ENCODE measurements at regions not wholly inside any gene's neighbourhood (a gene's known extent, or its start where the extent isn't known, plus 50 kb on each side); places are given as distances from the start of the nearest gene placed in this dataset.
"Not testable (repeated sequence)": the region's sequence is repeated elsewhere in the genome, so short reads cannot be mapped to it uniquely, and the experiment has no call there.

- Histone ChIP-seq H3K27me3 (no peaks in the 10 kb centered on the region), H3K9me3 (no peaks in the 10 kb centered on the region), H3K36me3 (ENCODE audit: low read depth, missing control alignments) (no peaks in the 10 kb centered on the region), H3K4me1 (no peaks in the 10 kb centered on the region), H3K4me3 (no peak overlapping the region), H3K27ac (no peak overlapping the region)
- intact Hi-C loops (cut with DNase I; ENCODE audit: low total_unique reads) = no loop called here
- 32 to 36% methylated on average over 2 of the region's 2 CpGs for WGBS, 2 donors
- no peak for DNase-seq
- no peak for TF ChIP-seq POLR2A (IDR thresholded peaks at IDR 0.05)
- TF ChIP-seq, protein P1, sequence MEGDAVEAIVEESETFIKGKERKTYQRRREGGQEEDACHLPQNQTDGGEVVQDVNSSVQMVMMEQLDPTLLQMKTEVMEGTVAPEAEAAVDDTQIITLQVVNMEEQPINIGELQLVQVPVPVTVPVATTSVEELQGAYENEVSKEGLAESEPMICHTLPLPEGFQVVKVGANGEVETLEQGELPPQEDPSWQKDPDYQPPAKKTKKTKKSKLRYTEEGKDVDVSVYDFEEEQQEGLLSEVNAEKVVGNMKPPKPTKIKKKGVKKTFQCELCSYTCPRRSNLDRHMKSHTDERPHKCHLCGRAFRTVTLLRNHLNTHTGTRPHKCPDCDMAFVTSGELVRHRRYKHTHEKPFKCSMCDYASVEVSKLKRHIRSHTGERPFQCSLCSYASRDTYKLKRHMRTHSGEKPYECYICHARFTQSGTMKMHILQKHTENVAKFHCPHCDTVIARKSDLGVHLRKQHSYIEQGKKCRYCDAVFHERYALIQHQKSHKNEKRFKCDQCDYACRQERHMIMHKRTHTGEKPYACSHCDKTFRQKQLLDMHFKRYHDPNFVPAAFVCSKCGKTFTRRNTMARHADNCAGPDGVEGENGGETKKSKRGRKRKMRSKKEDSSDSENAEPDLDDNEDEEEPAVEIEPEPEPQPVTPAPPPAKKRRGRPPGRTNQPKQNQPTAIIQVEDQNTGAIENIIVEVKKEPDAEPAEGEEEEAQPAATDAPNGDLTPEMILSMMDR (IDR thresholded peaks at IDR 0.05) = no peak
Measured at GRCh38 chr2:77664491-77664890, 142.3 kb upstream of the LRRTM4 start.

DNA sequence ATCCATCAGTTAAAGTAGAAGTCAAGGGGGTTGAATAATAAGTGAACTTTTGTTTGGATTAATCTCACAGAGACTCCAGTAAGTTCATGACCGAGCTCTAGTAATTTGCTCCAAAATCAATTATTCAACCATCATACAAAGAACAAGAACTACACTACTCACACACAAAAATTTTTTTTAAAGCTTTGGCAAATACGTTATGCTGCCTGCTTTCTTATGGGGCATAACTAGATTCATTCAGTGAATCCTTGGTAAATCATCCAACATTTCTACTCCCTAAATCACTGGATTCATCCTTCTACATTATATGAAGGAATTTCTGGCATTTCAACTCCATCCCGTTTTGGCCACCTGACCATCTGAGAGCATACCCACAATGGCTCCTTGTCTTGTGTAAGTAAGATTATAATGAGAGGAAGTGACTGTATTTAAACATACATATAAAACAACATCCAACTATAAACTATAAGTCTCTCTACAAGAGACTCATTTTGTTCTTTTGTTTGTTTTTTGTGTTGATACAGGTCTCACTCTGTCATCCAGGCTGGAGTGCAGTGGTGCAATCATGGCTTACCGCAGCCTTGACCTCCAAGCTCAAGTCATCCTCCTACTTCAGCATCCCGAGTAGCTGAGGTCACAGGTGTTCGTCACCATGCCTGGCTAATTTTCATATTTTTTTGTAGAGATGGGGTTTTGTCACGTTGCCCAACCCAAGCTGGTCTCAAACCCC, 144.2 kb upstream of the LRRTM4 start:
- no peaks in the 10 kb centered on the region for H3K9me3 ChIP-seq
- H3K27ac ChIP-seq = no peak overlapping the region
- no peak for DNase-seq
- no peaks in the 10 kb centered on the region for H3K36me3 ChIP-seq (ENCODE audit: low read depth, missing control alignments)
- 83 to 85% methylated on average over 7 of the region's 7 CpGs for WGBS, 2 donors
- no peak for TF ChIP-seq POLR2A (IDR thresholded peaks at IDR 0.05)
- TF ChIP-seq, protein P1 (IDR thresholded peaks at IDR 0.05) = no peak
- H3K4me3 ChIP-seq = no peak overlapping the region
- H3K4me1 ChIP-seq = no peaks in the 10 kb centered on the region
- intact Hi-C loops (cut with DNase I; ENCODE audit: low total_unique reads) = no loop called here
- H3K27me3 ChIP-seq = no peaks in the 10 kb centered on the region

DNA sequence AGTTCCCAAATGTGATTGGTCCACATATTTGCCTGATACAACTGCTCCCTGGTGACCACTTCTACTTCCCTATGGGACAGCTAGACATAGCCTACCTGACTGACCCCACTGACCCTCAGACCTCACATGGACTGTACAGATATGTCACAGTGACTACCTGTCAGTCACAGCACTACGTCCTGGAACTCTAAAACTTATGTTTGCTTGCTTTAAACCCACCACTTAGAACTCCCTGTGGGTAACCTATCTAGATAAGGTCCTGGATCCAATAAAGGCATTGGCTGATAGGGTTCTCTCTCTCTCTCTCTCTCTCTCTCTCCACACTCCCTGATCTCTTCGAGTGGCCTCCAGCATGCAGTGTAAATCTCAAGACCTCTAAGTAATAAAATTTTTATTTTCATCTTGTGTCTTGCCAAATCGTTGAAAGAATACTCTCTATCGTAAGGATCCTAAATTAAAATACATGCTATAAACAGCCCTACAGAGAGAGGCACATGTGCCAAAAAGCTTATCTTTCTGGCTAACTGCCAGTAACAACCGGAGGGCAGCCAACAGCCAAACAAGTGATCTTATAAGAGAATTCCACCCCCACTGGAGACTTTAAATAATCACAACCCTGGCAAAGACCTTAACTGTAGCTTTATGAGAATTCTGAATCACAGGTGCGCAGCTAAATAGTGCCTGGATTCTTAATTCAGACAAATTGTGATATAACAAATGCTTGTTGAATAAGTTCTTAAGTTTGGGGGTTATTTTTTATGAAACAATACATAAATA, 162.6 kb upstream of the LRRTM4 start:
- DNase-seq; H3K9me3 ChIP-seq; H3K36me3 ChIP-seq (ENCODE audit: low read depth, missing control alignments); intact Hi-C loops (cut with DNase I; ENCODE audit: low total_unique reads); H3K27ac ChIP-seq; H3K4me3 ChIP-seq; H3K27me3 ChIP-seq; H3K4me1 ChIP-seq: not testable (repeated sequence)
- WGBS, 2 donors = 39 to 50% methylated on average over 6 of the region's 6 CpGs

DNA sequence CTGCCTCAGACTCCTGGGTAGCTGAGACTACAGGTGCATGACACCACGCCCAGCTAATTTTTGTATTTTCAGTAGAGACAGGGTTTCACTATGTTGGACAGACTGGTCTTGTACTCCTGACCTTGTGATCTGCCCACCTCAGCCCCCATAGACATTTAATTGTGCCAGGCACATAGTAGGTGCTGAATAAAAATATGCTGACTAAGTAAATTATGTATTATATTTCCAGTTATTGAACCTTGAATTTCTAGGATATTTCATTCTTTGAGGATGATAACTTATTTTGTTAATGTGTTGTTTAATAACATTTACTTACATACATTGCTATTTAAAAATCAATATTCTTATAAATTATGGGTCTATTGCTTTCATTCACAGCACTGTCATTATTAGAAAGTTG, 190.4 kb upstream of the LRRTM4 start:
- no peak for TF ChIP-seq POLR2A (IDR thresholded peaks at IDR 0.05)
- TF ChIP-seq, protein P1 (IDR thresholded peaks at IDR 0.05) = no peak
- DNase-seq = no peak
- H3K4me3 ChIP-seq = no peak overlapping the region
- intact Hi-C loops (cut with DNase I; ENCODE audit: low total_unique reads) = no loop called here
- H3K4me1 ChIP-seq = no peaks in the 10 kb centered on the region
- H3K27ac ChIP-seq = no peak overlapping the region
- H3K27me3 ChIP-seq = no peaks in the 10 kb centered on the region
- no peaks in the 10 kb centered on the region for H3K9me3 ChIP-seq
- no peaks in the 10 kb centered on the region for H3K36me3 ChIP-seq (ENCODE audit: low read depth, missing control alignments)
- 88 to 100% methylated on average over 1 of the region's 1 CpG for WGBS, 2 donors

DNA sequence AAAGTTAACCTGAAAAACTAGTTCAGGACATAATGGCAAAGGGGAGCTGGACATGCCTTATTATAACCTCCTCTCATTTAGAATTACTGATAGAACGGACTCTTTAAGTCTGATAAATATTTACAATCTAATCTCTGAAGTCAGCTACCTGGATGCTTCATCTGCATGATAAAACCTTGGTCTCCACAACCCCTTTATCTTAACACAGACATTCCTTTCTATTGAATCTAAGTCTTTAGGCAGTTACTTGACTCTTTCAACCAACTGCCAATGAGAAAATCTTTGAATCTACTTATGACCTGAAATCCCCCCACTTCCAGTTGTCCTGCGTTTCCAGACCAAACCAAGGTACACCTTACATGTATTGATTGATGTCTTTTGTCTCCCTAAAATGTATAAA, 191.2 kb upstream of the LRRTM4 start:
- TF ChIP-seq, protein P1 (IDR thresholded peaks at IDR 0.05) = no peak
- no peak for TF ChIP-seq POLR2A (IDR thresholded peaks at IDR 0.05)
- no peaks in the 10 kb centered on the region for H3K4me1 ChIP-seq
- no peaks in the 10 kb centered on the region for H3K9me3 ChIP-seq
- no peaks in the 10 kb centered on the region for H3K27me3 ChIP-seq
- no peak overlapping the region for H3K4me3 ChIP-seq
- no peaks in the 10 kb centered on the region for H3K36me3 ChIP-seq (ENCODE audit: low read depth, missing control alignments)
- WGBS, 2 donors = 83 to 88% methylated on average over 2 of the region's 2 CpGs
- intact Hi-C loops (cut with DNase I; ENCODE audit: low total_unique reads) = no loop called here
- H3K27ac ChIP-seq = no peak overlapping the region
- DNase-seq = no peak

Measured in testis (tissue), 2 donors.